Thyroid gland (tissue), 4 donors: ENCODE measurements at regions not wholly inside any gene's neighbourhood (a gene's known extent, or its start where the extent isn't known, plus 50 kb on each side); places are given as distances from the start of the nearest gene placed in this dataset.

Experiments
- DNase-seq, 2 donors: peaks; one replicate each; pipeline ENCODE4 v3.0.0-alpha.2; 2019
- H3K27ac ChIP-seq, 3 donors: fragments of 200-600 bp; sonication (generic); 1 replicate in 2 of 3; 2 replicates in 1 of 3; pipeline ENCODE4 v1.5.1; 2016 to 2019; ENCODE audit warnings: mild to moderate bottlenecking in 1 of 3, moderate library complexity in 1 of 3
- H3K27me3 ChIP-seq: fragments of 200-600 bp; sonication (generic); one replicate; pipeline ENCODE4 v1.5.1; 2019
- H3K36me3 ChIP-seq, 2 donors: fragments of 200-600 bp; sonication (generic); one replicate each; pipeline ENCODE4 v1.5.1; 2016 to 2019
- H3K4me1 ChIP-seq, 2 donors: fragments of 200-600 bp; sonication (generic); one replicate each; pipeline ENCODE4 v1.5.1; 2017 to 2019
- H3K4me3 ChIP-seq, 3 donors: fragments of 200-600 bp; sonication (generic); replicated peaks in 1 of 3; 1 replicate in 2 of 3; 2 replicates in 1 of 3; pipeline ENCODE4 v1.5.1; 2016; ENCODE audit warnings: mild to moderate bottlenecking in 1 of 3
- H3K9me3 ChIP-seq: fragments of 200-600 bp; sonication (generic); one replicate; pipeline ENCODE4 v1.5.1; 2017
- POLR2A ChIP-seq, 2 donors: fragments of 450-650 bp; IDR thresholded peaks; one replicate each; pipeline ENCODE4 v1.6.1; 2017; ENCODE audit warnings: antibody characterized with exemption in 2 of 2, mild to moderate bottlenecking in 2 of 2, moderate library complexity in 1 of 2
- WGBS, 2 donors: methylation state at CpG; one replicate each; pipeline ENCODE4 v1.1.5; 2017; 5-methylcytosine and 5-hydroxymethylcytosine counted together
- intact Hi-C: fragments of 100-400 bp; cut with DNase I; formaldehyde crosslinking; loops from one replicate; pipeline ENCODE4 v1.15.1; 2023
- TF ChIP-seq, protein P1 (sequence below), 6 experiments: fragments of 200-600 bp in 3 of 6; fragments of 450-650 bp in 3 of 6; sonication (generic) in 3 of 6; IDR thresholded peaks; one replicate each; pipeline ENCODE4 v1.5.1; 2016 to 2019; ENCODE audit warnings: antibody characterized with exemption in 6 of 6, mild to moderate bottlenecking in 2 of 6, inconsistent platforms in 1 of 6, moderate library complexity in 1 of 6

DNA sequence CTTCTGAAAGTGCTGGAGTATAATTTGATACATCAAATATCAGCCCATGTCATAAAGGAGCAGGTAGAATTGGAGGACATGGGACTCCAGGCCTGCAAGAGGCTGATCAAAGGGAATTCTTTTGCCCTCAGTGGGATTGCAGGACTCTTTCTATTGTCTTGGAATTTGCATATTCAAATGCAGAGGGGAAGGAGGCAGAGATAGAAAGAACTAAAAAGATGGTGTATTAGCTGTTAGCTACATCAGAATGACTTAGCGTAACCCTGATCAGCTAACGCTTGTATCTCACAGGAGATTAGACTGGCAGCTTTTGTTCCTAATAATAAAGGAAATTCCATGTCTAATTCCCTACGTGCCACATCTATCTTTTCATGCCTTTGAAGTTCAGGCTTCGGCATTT, 1014.7 kb upstream of the RBFOX1 start:
- no peaks in the 10 kb centered on the region for H3K36me3 ChIP-seq
- TF ChIP-seq POLR2A (IDR thresholded peaks at IDR 0.05): no peak
- TF ChIP-seq, protein P1, sequence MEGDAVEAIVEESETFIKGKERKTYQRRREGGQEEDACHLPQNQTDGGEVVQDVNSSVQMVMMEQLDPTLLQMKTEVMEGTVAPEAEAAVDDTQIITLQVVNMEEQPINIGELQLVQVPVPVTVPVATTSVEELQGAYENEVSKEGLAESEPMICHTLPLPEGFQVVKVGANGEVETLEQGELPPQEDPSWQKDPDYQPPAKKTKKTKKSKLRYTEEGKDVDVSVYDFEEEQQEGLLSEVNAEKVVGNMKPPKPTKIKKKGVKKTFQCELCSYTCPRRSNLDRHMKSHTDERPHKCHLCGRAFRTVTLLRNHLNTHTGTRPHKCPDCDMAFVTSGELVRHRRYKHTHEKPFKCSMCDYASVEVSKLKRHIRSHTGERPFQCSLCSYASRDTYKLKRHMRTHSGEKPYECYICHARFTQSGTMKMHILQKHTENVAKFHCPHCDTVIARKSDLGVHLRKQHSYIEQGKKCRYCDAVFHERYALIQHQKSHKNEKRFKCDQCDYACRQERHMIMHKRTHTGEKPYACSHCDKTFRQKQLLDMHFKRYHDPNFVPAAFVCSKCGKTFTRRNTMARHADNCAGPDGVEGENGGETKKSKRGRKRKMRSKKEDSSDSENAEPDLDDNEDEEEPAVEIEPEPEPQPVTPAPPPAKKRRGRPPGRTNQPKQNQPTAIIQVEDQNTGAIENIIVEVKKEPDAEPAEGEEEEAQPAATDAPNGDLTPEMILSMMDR (IDR thresholded peaks at IDR 0.05): no peak
- no peaks in the 10 kb centered on the region for H3K27me3 ChIP-seq
- no peak for DNase-seq
- H3K4me3 ChIP-seq: no peak overlapping the region
- H3K27ac ChIP-seq: no peak overlapping the region
- intact Hi-C loops: no loop called here
- WGBS, 2 donors: 74 to 75% methylated on average over 4 of the region's 4 CpGs
- no peaks in the 10 kb centered on the region for H3K9me3 ChIP-seq
- no peaks in the 10 kb centered on the region for H3K4me1 ChIP-seq

DNA sequence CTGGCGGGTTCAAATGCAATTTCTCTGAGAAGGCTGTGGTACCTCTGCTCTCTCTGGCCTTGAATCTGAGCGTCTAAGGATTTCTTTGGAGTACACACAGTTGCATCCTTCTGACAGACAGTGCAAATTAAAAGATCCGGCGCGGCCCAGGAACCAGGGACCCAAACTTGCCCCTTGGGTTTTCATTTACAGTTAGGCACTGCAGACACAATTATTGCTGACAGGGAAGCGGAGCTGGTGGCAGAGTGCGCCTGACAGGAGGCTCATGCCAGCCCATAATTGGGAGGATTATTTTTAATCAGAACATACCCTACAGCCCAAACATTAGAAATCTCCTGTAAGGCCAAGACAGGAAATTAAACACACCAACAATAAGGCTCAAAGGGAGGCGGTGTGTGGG, 1023.4 kb upstream of the RBFOX1 start:
- TF ChIP-seq, protein P1 (IDR thresholded peaks at IDR 0.05): no peak
- TF ChIP-seq POLR2A (IDR thresholded peaks at IDR 0.05): no peak
- H3K4me3 ChIP-seq: no peak overlapping the region
- H3K27me3 ChIP-seq: no peaks in the 10 kb centered on the region
- H3K36me3 ChIP-seq: no peaks in the 10 kb centered on the region
- H3K9me3 ChIP-seq: no peaks in the 10 kb centered on the region
- intact Hi-C loops: no loop called here
- H3K4me1 ChIP-seq: no peaks in the 10 kb centered on the region
- no peak overlapping the region for H3K27ac ChIP-seq
- WGBS, 2 donors: 78 to 80% methylated on average over 8 of the region's 8 CpGs
- no peak for DNase-seq

DNA sequence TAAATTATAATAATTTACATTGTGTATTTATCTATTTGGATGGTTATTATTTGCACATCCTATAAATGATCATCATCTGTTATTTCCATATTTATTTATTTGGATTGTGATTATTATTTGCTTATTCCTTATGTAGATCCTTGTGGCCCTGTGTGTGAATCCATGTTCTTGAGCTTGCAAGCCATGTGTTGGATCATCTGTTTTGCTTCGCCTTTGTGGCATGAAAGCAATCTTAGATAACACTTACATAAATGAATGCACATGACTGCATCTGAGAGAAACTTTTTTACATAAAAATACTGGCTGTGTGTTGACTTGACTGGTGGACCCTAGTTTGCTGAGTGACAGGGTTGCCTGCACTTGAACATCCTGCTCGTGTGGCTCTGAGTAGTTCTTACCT, 1024.5 kb upstream of the RBFOX1 start:
- intact Hi-C loops: no loop called here
- Histone ChIP-seq H3K4me1 (no peaks in the 10 kb centered on the region), H3K27ac (no peak overlapping the region), H3K4me3 (no peak overlapping the region), H3K36me3 (no peaks in the 10 kb centered on the region), H3K27me3 (no peaks in the 10 kb centered on the region), H3K9me3 (no peaks in the 10 kb centered on the region)
- 56 to 58% methylated on average over 2 of the region's 2 CpGs for WGBS, 2 donors
- TF ChIP-seq, protein P1 (IDR thresholded peaks at IDR 0.05): no peak
- no peak for TF ChIP-seq POLR2A (IDR thresholded peaks at IDR 0.05)
- no peak for DNase-seq

DNA sequence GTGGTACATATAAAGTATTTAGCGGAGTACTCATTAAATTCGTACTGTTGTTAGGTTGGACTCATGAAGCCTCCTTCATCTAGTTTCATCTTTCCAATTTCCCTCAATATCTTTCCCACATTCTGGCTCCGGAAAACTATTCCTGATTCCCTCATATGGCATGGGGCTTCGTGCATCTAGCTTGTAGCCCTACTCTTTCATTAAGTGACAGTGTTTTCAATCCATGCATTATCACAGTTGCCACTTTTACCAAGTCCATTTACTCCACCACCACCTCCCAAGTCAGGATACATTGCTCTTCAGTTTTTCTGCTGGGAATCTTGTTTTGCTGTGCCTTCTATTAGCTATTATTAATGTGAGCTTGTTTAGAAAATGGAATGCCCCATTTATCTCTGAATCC, 1032.1 kb upstream of the RBFOX1 start:
- no peaks in the 10 kb centered on the region for H3K9me3 ChIP-seq
- no peak overlapping the region for H3K4me3 ChIP-seq
- no peaks in the 10 kb centered on the region for H3K4me1 ChIP-seq
- DNase-seq: no peak
- no peaks in the 10 kb centered on the region for H3K36me3 ChIP-seq
- no peak overlapping the region for H3K27ac ChIP-seq
- H3K27me3 ChIP-seq: no peaks in the 10 kb centered on the region
- no peak for TF ChIP-seq POLR2A (IDR thresholded peaks at IDR 0.05)
- TF ChIP-seq, protein P1 (IDR thresholded peaks at IDR 0.05): no peak
- 84 to 89% methylated on average over 4 of the region's 4 CpGs for WGBS, 2 donors
- intact Hi-C loops: loop anchor here (5.0 kb wide), 1 partner anchor 48 kb away; no protein-coding TSS in a partner anchor

DNA sequence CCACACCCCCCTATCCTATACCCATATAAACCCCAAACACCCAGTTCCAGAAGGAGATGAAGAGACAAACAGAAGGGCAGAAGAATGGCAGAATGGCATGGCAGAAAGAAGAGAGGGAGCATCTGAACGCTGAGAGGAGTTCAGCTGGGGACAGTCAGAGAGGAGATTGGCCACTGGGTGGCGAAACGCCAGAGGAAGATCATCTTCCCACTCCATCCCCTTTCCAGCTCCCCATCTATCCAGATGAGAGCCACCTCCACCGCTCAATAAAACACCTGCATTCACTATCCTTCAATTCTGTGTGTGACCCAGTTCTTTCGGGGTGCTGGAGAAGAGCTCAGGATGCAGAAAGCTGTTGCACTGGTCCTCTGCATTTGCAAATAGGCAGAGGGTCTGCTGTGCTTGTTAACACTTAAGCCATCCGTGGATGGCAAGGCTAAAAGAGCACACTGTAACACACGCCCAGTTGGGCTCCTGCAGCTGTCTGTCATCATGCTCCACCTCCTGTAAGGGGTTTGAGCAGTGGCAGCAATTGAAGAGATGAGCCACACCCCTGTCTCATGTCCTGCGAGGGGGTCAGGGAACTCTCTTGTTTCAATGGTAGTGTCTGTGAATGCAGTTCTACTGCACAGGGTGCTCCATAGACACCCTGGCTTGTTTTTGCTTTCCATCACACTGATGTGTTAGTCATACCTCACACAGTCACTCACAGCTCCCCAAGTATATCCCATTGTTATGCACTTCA, 1034.8 kb upstream of the RBFOX1 start:
- Histone ChIP-seq H3K9me3 (no peaks in the 10 kb centered on the region), H3K27me3 (no peaks in the 10 kb centered on the region), H3K4me1 (no peaks in the 10 kb centered on the region), H3K36me3 (no peaks in the 10 kb centered on the region), H3K4me3 (no peak overlapping the region), H3K27ac (no peak overlapping the region)
- 59 to 72% methylated on average over 7 to 8 of the region's 8 CpGs for WGBS, 2 donors
- DNase-seq: no peak
- no peak for TF ChIP-seq POLR2A (IDR thresholded peaks at IDR 0.05)
- TF ChIP-seq, protein P1 (IDR thresholded peaks at IDR 0.05): no peak
- intact Hi-C loops: no loop called here
